Activated CD4-positive, alpha-beta T cell treated with anti-CD3 and anti-CD28 coated beads, Interleukin-2, amount 10 ng/mL, durations not matched to agents 7 days and 5 days (primary cell): ENCODE measurements at regions not wholly inside any gene's neighbourhood (a gene's known extent, or its start where the extent isn't known, plus 50 kb on each side); places are given as distances from the start of the nearest gene placed in this dataset.

ENCODE experiments used
- CTCF ChIA-PET: fragments of 350-600 bp; sonication (Branson Sonifier 250); formaldehyde crosslinking; loops from one replicate; lab custom pipeline; 2021; ENCODE audit warnings: antibody characterized with exemption; lab: Charles Lee
- POLR2A ChIA-PET: fragments of 350-600 bp; sonication (Branson Sonifier 250); formaldehyde crosslinking; loops from one replicate; lab custom pipeline; 2021; ENCODE audit warnings: antibody characterized with exemption; lab: Charles Lee
- DNase-seq: peaks from one replicate; pipeline ENCODE4 v3.0.0-alpha.2; 2020
- H3K27ac Mint-ChIP-seq: one replicate; pipeline ENCODE4 v1.8.0; 2021; ENCODE audit warnings: mild to moderate bottlenecking, moderate library complexity, mixed read lengths
- H3K27me3 Mint-ChIP-seq: one replicate; pipeline ENCODE4 v1.8.0; 2021; ENCODE audit warnings: mixed read lengths
- H3K36me3 Mint-ChIP-seq: one replicate; pipeline ENCODE4 v1.8.0; 2021; ENCODE audit warnings: low read depth, mixed read lengths
- H3K4me1 Mint-ChIP-seq: one replicate; pipeline ENCODE4 v1.8.0; 2021; ENCODE audit warnings: mixed read lengths
- H3K4me3 Mint-ChIP-seq: one replicate; pipeline ENCODE4 v1.8.0; 2021; ENCODE audit warnings: mild to moderate bottlenecking, moderate library complexity, mixed read lengths
- H3K9me3 Mint-ChIP-seq: one replicate; pipeline ENCODE4 v1.8.0; 2021; ENCODE audit warnings: mixed read lengths

GRCh38 chr13:37417060-37417441 is 181.5 kb downstream of the POSTN start:
- H3K9me3 Mint-ChIP-seq, result no peaks in the 10 kb centered on the region
- no peak overlapping the region for H3K4me3 Mint-ChIP-seq
- ChIA-PET CTCF (no interaction called here), POLR2A (no interaction called here)
- H3K36me3 Mint-ChIP-seq, result no peaks in the 10 kb centered on the region
- no peaks in the 10 kb centered on the region for H3K27me3 Mint-ChIP-seq
- DNase-seq, result no peak
- no peaks in the 10 kb centered on the region for H3K4me1 Mint-ChIP-seq
- no peak overlapping the region for H3K27ac Mint-ChIP-seq

GRCh38 chr13:37416291-37417059 is 182.1 kb downstream of the POSTN start:
- Mint-ChIP-seq H3K36me3 (no peaks in the 10 kb centered on the region), H3K9me3 (no peaks in the 10 kb centered on the region), H3K27me3 (no peaks in the 10 kb centered on the region), H3K4me3 (no peak overlapping the region), H3K27ac (no peak overlapping the region), H3K4me1 (no peaks in the 10 kb centered on the region)
- ChIA-PET CTCF (no interaction called here), POLR2A (no interaction called here)
- no peak for DNase-seq

GRCh38 chr13:37413161-37413560 is 185.4 kb downstream of the POSTN start:
- Mint-ChIP-seq H3K27ac (no peak overlapping the region), H3K27me3 (no peaks in the 10 kb centered on the region), H3K36me3 (no peaks in the 10 kb centered on the region), H3K4me3 (no peak overlapping the region), H3K4me1 (no peaks in the 10 kb centered on the region), H3K9me3 (no peaks in the 10 kb centered on the region)
- POLR2A ChIA-PET, result no interaction called here
- no peak for DNase-seq
- CTCF ChIA-PET, result no interaction called here

GRCh38 chr13:37412241-37412921 is 186.2 kb downstream of the POSTN start:
- no peak overlapping the region for H3K4me3 Mint-ChIP-seq
- no peak overlapping the region for H3K27ac Mint-ChIP-seq
- no peaks in the 10 kb centered on the region for H3K9me3 Mint-ChIP-seq
- no peaks in the 10 kb centered on the region for H3K4me1 Mint-ChIP-seq
- ChIA-PET POLR2A (no interaction called here), CTCF (interaction anchor here (0.6 kb wide), 1 partner anchor 365 kb away, joined by 3 read pairs; no protein-coding TSS in a partner anchor)
- no peaks in the 10 kb centered on the region for H3K27me3 Mint-ChIP-seq
- no peaks in the 10 kb centered on the region for H3K36me3 Mint-ChIP-seq
- no peak for DNase-seq

GRCh38 chr13:37410316-37410715 is 188.3 kb downstream of the POSTN start:
- CTCF ChIA-PET, result no interaction called here
- H3K4me3 Mint-ChIP-seq, result no peak overlapping the region

GRCh38 chr13:37409756-37410155 is 188.8 kb downstream of the POSTN start:
- H3K9me3 Mint-ChIP-seq, result no peaks in the 10 kb centered on the region
- no peaks in the 10 kb centered on the region for H3K36me3 Mint-ChIP-seq
- no peaks in the 10 kb centered on the region for H3K4me1 Mint-ChIP-seq
- POLR2A ChIA-PET, result no interaction called here
- no peak overlapping the region for H3K27ac Mint-ChIP-seq
- H3K27me3 Mint-ChIP-seq, result no peaks in the 10 kb centered on the region
- CTCF ChIA-PET, result no interaction called here
- H3K4me3 Mint-ChIP-seq, result no peak overlapping the region
- no peak for DNase-seq

More at GRCh38 chr13:37410316-37410715, 188.3 kb downstream of the POSTN start:
- H3K27ac Mint-ChIP-seq, result no peak overlapping the region
- no peak for DNase-seq
- no peaks in the 10 kb centered on the region for H3K9me3 Mint-ChIP-seq
- H3K27me3 Mint-ChIP-seq, result no peaks in the 10 kb centered on the region
- POLR2A ChIA-PET, result no interaction called here
- no peaks in the 10 kb centered on the region for H3K36me3 Mint-ChIP-seq
- no peaks in the 10 kb centered on the region for H3K4me1 Mint-ChIP-seq

GRCh38 chr13:37407156-37407555 is 191.4 kb downstream of the POSTN start:
- no peak overlapping the region for H3K27ac Mint-ChIP-seq
- POLR2A ChIA-PET, result no interaction called here
- no peak for DNase-seq
- CTCF ChIA-PET, result no interaction called here
- H3K4me1 Mint-ChIP-seq, result no peaks in the 10 kb centered on the region
- H3K36me3 Mint-ChIP-seq, result no peaks in the 10 kb centered on the region
- H3K4me3 Mint-ChIP-seq, result no peak overlapping the region
- H3K27me3 Mint-ChIP-seq, result no peaks in the 10 kb centered on the region
- H3K9me3 Mint-ChIP-seq, result no peaks in the 10 kb centered on the region

GRCh38 chr13:37406031-37406430 is 192.5 kb downstream of the POSTN start:
- no peaks in the 10 kb centered on the region for H3K4me1 Mint-ChIP-seq

GRCh38 chr13:37403776-37404527 is 194.6 kb downstream of the POSTN start:
- ChIA-PET CTCF (no interaction called here), POLR2A (no interaction called here)
- no peaks in the 10 kb centered on the region for H3K27me3 Mint-ChIP-seq
- H3K27ac Mint-ChIP-seq, result no peak overlapping the region
- H3K36me3 Mint-ChIP-seq, result no peaks in the 10 kb centered on the region
- H3K4me3 Mint-ChIP-seq, result no peak overlapping the region
- no peak for DNase-seq
- no peaks in the 10 kb centered on the region for H3K4me1 Mint-ChIP-seq
- H3K9me3 Mint-ChIP-seq, result no peaks in the 10 kb centered on the region

More at GRCh38 chr13:37406031-37406430, 192.5 kb downstream of the POSTN start:
- no peak for DNase-seq
- H3K27ac Mint-ChIP-seq, result no peak overlapping the region
- no peak overlapping the region for H3K4me3 Mint-ChIP-seq
- no peaks in the 10 kb centered on the region for H3K36me3 Mint-ChIP-seq
- POLR2A ChIA-PET, result no interaction called here
- no peaks in the 10 kb centered on the region for H3K9me3 Mint-ChIP-seq
- CTCF ChIA-PET, result no interaction called here
- H3K27me3 Mint-ChIP-seq, result no peaks in the 10 kb centered on the region

GRCh38 chr13:37401721-37402120 is 196.8 kb downstream of the POSTN start:
- ChIA-PET CTCF (no interaction called here), POLR2A (interaction anchor here (0.7 kb wide), 1 partner anchor 18 kb away, joined by 3 read pairs; no protein-coding TSS in a partner anchor)
- Mint-ChIP-seq H3K36me3 (no peaks in the 10 kb centered on the region), H3K9me3 (no peaks in the 10 kb centered on the region), H3K27ac (no peak overlapping the region), H3K27me3 (no peaks in the 10 kb centered on the region), H3K4me3 (no peak overlapping the region), H3K4me1 (no peaks in the 10 kb centered on the region)
- DNase-seq, result no peak

- no peak overlapping the region for H3K27ac Mint-ChIP-seq
- ChIA-PET POLR2A (no interaction called here), CTCF (no interaction called here)
- no peaks in the 10 kb centered on the region for H3K36me3 Mint-ChIP-seq
- no peaks in the 10 kb centered on the region for H3K27me3 Mint-ChIP-seq
- no peak overlapping the region for H3K4me3 Mint-ChIP-seq
- H3K9me3 Mint-ChIP-seq, result peaks cover 2% of the 10 kb centered on the region
- no peak for DNase-seq
- no peaks in the 10 kb centered on the region for H3K4me1 Mint-ChIP-seq
These were observed 201.0 kb downstream of the POSTN start for GRCh38 chr13:37397535-37397934.

GRCh38 chr13:37395544-37395943 is 203.0 kb downstream of the POSTN start:
- Mint-ChIP-seq H3K27me3 (no peaks in the 10 kb centered on the region), H3K36me3 (no peaks in the 10 kb centered on the region), H3K4me3 (no peak overlapping the region), H3K27ac (no peak overlapping the region), H3K9me3 (peaks cover 4% of the 10 kb centered on the region), H3K4me1 (no peaks in the 10 kb centered on the region)
- CTCF ChIA-PET, result no interaction called here
- POLR2A ChIA-PET, result no interaction called here
- DNase-seq, result no peak

- CTCF ChIA-PET, result no interaction called here
- Mint-ChIP-seq H3K27ac (no peak overlapping the region), H3K4me3 (no peak overlapping the region), H3K27me3 (no peaks in the 10 kb centered on the region), H3K36me3 (no peaks in the 10 kb centered on the region), H3K4me1 (no peaks in the 10 kb centered on the region), H3K9me3 (peaks cover 4% of the 10 kb centered on the region)
- no peak for DNase-seq
- POLR2A ChIA-PET, result no interaction called here
These were observed 206.2 kb downstream of the POSTN start for GRCh38 chr13:37392389-37392788.
